Prostate gland (tissue), 2 donors: ENCODE measurements at regions not wholly inside any gene's neighbourhood (a gene's known extent, or its start where the extent isn't known, plus 50 kb on each side); places are given as distances from the start of the nearest gene placed in this dataset.

Source experiments
- POLR2A ChIP-seq: fragments of 450-650 bp; IDR thresholded peaks from one replicate; pipeline ENCODE4 v1.6.1; 2016; ENCODE audit warnings: antibody characterized with exemption, mild to moderate bottlenecking
- POLR2AphosphoS5 ChIP-seq: sonication (generic); formaldehyde crosslinking; IDR thresholded peaks from one replicate; pipeline ENCODE4 v1.6.1; 2017; ENCODE audit warnings: antibody characterized with exemption
- TF ChIP-seq, protein P1 (sequence below), 4 experiments: fragments of 200-600 bp in 2 of 4; fragments of 450-650 bp in 2 of 4; sonication (generic) in 2 of 4; IDR thresholded peaks; 1 replicate in 3 of 4; 2 replicates in 1 of 4; pipeline ENCODE4 v1.5.1; 2016 to 2019; ENCODE audit warnings: antibody characterized with exemption in 4 of 4, mild to moderate bottlenecking in 2 of 4, moderate library complexity in 2 of 4

DNA sequence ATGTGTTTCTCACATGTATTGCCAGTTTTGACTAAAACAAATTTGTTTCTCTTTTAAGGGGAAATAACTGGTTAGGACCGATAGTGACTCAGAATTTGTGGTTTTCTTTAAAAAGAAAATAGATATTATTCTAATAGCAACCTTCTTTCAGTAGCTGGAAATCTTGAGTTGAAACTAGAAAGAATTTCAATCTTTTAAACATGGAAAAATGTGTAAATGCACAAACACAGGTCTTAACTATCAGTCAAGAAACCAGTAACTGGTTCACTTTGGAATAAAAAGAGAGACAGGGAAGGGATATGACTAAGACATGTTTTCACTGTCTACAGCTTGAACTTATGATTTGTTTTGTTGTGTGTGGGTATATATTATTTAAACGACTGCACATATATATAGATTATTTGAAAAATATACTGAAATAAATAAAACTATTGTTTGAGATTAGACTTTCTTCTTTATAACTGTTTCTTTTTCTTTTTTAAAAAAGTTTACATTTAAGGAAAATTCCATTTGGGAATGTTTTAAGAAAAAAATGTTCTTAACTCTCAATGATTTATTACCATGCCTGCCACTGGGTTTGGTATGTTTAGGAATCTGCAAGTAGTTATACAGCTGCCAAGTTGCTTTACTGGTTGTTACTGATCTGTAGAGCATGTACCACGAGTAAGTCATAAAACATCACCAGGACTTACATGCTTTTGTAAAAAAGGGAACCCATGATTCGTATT lies 753.3 kb upstream of the MARCKS start:
- TF ChIP-seq, protein P1, sequence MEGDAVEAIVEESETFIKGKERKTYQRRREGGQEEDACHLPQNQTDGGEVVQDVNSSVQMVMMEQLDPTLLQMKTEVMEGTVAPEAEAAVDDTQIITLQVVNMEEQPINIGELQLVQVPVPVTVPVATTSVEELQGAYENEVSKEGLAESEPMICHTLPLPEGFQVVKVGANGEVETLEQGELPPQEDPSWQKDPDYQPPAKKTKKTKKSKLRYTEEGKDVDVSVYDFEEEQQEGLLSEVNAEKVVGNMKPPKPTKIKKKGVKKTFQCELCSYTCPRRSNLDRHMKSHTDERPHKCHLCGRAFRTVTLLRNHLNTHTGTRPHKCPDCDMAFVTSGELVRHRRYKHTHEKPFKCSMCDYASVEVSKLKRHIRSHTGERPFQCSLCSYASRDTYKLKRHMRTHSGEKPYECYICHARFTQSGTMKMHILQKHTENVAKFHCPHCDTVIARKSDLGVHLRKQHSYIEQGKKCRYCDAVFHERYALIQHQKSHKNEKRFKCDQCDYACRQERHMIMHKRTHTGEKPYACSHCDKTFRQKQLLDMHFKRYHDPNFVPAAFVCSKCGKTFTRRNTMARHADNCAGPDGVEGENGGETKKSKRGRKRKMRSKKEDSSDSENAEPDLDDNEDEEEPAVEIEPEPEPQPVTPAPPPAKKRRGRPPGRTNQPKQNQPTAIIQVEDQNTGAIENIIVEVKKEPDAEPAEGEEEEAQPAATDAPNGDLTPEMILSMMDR (IDR thresholded peaks at IDR 0.05): no peak
- TF ChIP-seq POLR2AphosphoS5 (no peak), POLR2A (no peak)
